ENCODE measurements at regions not wholly inside any gene's neighbourhood (a gene's known extent, or its start where the extent isn't known, plus 50 kb on each side); places are given as distances from the start of the nearest gene placed in this dataset.
A peak's percentile ranks its signal among the peaks of the same experiment; 100 is the strongest.

GRCh38 chr1:84090447-84091245 lies 53.4 kb upstream of the PRKACB start:
- no peak for DNase-seq

GRCh38 chr1:84089867-84090266 lies 54.2 kb upstream of the PRKACB start:
- DNase-seq: no peak

- no peak for DNase-seq
Measured at GRCh38 chr1:84089465-84089864, 54.6 kb upstream of the PRKACB start.

GRCh38 chr1:84086616-84087015 lies 57.5 kb upstream of the PRKACB start:
- DNase-seq: no peak

GRCh38 chr1:84086189-84086588 lies 57.9 kb upstream of the PRKACB start:
- no peak for DNase-seq

- no peak for DNase-seq
Measured at GRCh38 chr1:84083307-84083706, 60.8 kb upstream of the PRKACB start.

GRCh38 chr1:84078842-84079202 lies 65.2 kb upstream of the PRKACB start:
- DNase-seq: no peak

GRCh38 chr1:84078108-84078841 lies 65.8 kb upstream of the PRKACB start:
- no peak for DNase-seq

GRCh38 chr1:84077476-84078107 lies 66.5 kb upstream of the PRKACB start:
- peak; percentile 94 for DNase-seq

GRCh38 chr1:84073266-84073665 lies 70.8 kb upstream of the PRKACB start:
- no peak for DNase-seq

- DNase-seq: no peak
Measured at GRCh38 chr1:84069236-84069845, 70.4 kb upstream of the TTLL7 start.

- DNase-seq: no peak
Measured at GRCh38 chr1:84062496-84062895, 63.6 kb upstream of the TTLL7 start.

- no peak for DNase-seq
Measured at GRCh38 chr1:84061336-84061735, 62.4 kb upstream of the TTLL7 start.

GRCh38 chr1:84060781-84061180 lies 61.8 kb upstream of the TTLL7 start:
- DNase-seq: no peak

GRCh38 chr1:84048820-84049219 lies 49.9 kb upstream of the TTLL7 start:
- DNase-seq: no peak
